ENCODE measurements at regions not wholly inside any gene's neighbourhood (a gene's known extent, or its start where the extent isn't known, plus 50 kb on each side); places are given as distances from the start of the nearest gene placed in this dataset.

DNA sequence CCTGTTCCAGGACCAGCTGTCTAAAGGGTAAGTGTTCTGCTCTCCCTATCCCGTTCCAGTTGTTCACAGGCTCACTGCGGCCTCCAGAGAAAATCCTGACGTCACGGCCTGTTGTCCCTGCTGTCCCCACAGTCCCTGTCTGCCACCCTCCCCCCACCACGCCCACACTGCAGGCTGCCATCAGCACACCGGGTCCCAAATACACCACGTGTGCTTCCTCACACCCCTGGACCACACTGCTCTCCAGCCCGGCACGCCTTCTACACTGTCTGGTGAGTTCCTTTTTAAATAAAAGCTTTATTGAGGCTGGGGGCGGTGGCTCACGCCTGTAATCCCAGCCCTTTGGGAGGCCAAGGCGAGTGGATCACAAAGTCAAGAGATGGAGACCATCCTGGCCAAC lies 88.3 kb upstream of the RUFY1 start:
- TF ChIP-seq, protein P1, sequence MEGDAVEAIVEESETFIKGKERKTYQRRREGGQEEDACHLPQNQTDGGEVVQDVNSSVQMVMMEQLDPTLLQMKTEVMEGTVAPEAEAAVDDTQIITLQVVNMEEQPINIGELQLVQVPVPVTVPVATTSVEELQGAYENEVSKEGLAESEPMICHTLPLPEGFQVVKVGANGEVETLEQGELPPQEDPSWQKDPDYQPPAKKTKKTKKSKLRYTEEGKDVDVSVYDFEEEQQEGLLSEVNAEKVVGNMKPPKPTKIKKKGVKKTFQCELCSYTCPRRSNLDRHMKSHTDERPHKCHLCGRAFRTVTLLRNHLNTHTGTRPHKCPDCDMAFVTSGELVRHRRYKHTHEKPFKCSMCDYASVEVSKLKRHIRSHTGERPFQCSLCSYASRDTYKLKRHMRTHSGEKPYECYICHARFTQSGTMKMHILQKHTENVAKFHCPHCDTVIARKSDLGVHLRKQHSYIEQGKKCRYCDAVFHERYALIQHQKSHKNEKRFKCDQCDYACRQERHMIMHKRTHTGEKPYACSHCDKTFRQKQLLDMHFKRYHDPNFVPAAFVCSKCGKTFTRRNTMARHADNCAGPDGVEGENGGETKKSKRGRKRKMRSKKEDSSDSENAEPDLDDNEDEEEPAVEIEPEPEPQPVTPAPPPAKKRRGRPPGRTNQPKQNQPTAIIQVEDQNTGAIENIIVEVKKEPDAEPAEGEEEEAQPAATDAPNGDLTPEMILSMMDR (IDR thresholded peaks at IDR 0.05; ENCODE audit: insufficient read depth, low read depth, low read length): no peak
- no peak for TF ChIP-seq EZH2 (IDR thresholded peaks at IDR 0.05; ENCODE audit: insufficient read depth, low read length)

All from astrocyte (in vitro differentiated cells and primary cell).